Fibroblast of villous mesenchyme (primary cell): ENCODE measurements at regions not wholly inside any gene's neighbourhood (a gene's known extent, or its start where the extent isn't known, plus 50 kb on each side); places are given as distances from the start of the nearest gene placed in this dataset.
"Not testable (repeated sequence)": the region's sequence is repeated elsewhere in the genome, so short reads cannot be mapped to it uniquely, and the experiment has no call there.

Experiments
- DNase-seq: peaks from one replicate; pipeline ENCODE4 v3.0.0-alpha.2; 2010; ENCODE audit warnings: low read depth
- H3K4me3 ChIP-seq: 2 replicates; pipeline ENCODE4 v1.5.1; 2011; ENCODE audit warnings: low read depth, mild to moderate bottlenecking, low read length
- TF ChIP-seq, protein P1 (sequence below): IDR thresholded peaks from 2 replicates; pipeline ENCODE4 v1.5.1; 2012; ENCODE audit warnings: low read depth, mild to moderate bottlenecking, low read length; ENCODE audit not compliant: insufficient read depth

GRCh38 chr4:26235500-26235899, 85.3 kb upstream of the RBPJ start:
- TF ChIP-seq, protein P1, sequence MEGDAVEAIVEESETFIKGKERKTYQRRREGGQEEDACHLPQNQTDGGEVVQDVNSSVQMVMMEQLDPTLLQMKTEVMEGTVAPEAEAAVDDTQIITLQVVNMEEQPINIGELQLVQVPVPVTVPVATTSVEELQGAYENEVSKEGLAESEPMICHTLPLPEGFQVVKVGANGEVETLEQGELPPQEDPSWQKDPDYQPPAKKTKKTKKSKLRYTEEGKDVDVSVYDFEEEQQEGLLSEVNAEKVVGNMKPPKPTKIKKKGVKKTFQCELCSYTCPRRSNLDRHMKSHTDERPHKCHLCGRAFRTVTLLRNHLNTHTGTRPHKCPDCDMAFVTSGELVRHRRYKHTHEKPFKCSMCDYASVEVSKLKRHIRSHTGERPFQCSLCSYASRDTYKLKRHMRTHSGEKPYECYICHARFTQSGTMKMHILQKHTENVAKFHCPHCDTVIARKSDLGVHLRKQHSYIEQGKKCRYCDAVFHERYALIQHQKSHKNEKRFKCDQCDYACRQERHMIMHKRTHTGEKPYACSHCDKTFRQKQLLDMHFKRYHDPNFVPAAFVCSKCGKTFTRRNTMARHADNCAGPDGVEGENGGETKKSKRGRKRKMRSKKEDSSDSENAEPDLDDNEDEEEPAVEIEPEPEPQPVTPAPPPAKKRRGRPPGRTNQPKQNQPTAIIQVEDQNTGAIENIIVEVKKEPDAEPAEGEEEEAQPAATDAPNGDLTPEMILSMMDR, result no peak
- DNase-seq, result peak; percentile 62
- H3K4me3 ChIP-seq, result no peak overlapping the region

DNA sequence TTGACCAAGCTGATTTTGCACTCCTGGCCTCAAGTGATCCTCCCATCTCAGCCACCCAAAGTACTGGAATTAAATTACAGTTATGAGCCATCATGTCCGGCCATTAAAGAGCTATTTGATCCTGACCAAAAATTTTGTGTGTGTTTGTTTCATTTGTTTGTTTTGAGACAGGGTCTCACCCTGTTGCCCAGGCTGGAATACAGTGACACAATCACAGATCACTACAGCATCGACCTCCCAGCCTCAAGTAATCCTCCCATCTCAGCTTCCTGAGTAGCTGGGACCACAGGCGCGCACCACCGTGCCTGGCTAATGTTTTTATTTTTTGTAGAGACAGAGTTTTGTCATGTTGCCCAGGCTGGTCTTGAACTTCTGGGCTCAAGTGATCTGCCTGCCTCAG, 82.9 kb upstream of the RBPJ start:
- TF ChIP-seq, protein P1, result no peak
- H3K4me3 ChIP-seq, result no peak overlapping the region
- no peak for DNase-seq

GRCh38 chr4:26238426-26238777, 82.4 kb upstream of the RBPJ start:
- no peak for DNase-seq
- H3K4me3 ChIP-seq, result no peak overlapping the region
- TF ChIP-seq, protein P1, result no peak

DNA sequence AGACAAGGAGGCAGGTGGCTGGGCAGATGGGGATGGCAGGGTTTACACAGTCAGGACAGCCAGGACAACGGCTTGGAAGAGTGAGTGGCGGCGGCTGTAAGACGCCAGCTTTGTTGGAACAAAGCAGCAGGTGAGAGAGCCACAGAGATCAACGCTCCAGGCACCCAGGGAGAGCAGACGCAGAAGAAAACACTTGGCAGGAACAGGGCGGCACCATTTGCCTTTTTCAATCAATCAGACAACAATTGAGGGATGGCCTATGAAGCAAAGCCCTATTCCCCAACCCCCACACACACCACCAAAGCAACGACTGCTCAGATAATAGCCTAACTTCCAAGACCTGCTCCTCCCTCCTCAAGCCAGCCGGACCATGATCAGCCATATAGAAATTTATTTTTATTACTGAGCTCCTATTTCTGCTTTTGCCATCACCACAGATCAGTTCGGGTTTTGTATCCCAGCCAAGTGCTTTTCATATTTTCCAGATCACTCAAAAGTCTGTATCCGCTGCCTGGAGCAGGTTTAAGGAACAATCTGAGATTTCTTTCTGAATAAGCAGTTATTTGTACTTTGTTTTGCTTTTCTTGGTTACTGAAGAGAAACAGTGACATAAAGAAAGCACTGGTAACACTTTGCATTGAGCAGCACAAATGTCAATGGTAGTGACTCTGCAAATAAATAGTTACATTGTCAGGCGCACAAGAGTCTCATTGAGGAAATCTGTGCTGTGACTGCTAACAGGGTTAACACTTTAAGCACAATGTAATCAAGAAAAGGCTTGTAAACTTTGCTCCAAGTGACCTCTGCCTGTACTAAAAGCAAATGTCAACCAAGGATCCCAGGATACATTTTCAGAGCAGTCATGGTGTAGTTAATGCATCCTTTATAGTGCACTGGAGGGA, 81.8 kb upstream of the RBPJ start:
- no peak overlapping the region for H3K4me3 ChIP-seq
- TF ChIP-seq, protein P1, result no peak
- DNase-seq, result peak; percentile 46

DNA sequence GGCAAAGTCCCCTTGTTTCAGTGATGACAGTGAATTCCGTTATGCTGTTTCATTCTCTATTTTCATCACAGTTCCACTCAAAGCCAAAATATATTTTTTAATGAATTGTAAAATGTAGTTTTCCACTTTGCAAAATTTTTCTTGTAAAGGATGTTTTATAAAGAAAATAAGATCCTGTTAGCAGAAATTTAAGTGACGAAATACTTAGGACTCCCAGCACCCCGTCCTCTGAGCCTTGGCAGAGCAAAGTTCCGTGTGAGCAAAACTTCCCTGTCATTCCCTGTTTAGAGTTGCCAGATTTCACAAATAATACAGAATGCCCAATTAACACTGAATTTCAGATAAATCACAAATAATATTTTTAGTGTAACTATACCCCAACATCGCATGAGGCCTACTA, 81.0 kb upstream of the RBPJ start:
- TF ChIP-seq, protein P1, result no peak
- DNase-seq, result no peak
- no peak overlapping the region for H3K4me3 ChIP-seq

GRCh38 chr4:26241179-26241578, 79.6 kb upstream of the RBPJ start:
- no peak overlapping the region for H3K4me3 ChIP-seq
- TF ChIP-seq, protein P1, result no peak
- no peak for DNase-seq

GRCh38 chr4:26242451-26242850, 78.4 kb upstream of the RBPJ start:
- H3K4me3 ChIP-seq, result no peak overlapping the region
- DNase-seq, result no peak
- TF ChIP-seq, protein P1, result no peak

DNA sequence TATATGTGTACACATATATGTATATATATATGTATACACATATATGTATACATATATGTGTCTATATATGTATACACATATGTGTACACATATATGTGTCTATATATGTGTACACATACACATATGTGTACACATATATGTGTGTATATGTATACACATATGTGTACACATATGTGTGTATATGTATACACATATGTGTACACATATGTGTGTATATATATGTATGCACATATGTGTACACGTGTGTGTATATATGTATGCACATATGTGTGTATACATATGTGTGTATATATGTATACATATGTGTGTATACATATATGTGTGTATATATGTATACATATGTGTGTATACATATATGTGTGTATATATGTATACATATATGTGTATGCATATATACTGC, 76.7 kb upstream of the RBPJ start:
- H3K4me3 ChIP-seq, DNase-seq: not testable (repeated sequence)
